ENCODE measurements at regions not wholly inside any gene's neighbourhood (a gene's known extent, or its start where the extent isn't known, plus 50 kb on each side); places are given as distances from the start of the nearest gene placed in this dataset.

GRCh38 chr16:86774931-86775330 lies 196.6 kb downstream of the FOXL1 start:
- TF ChIP-seq CTCF (IDR thresholded peaks at IDR 0.05; ENCODE audit: insufficient read depth, missing control alignments): no peak
- no peak for FAIRE-seq

GRCh38 chr16:86775511-86775921 lies 197.2 kb downstream of the FOXL1 start:
- FAIRE-seq (no peak), DNase-seq (ENCODE audit: insufficient read length, low spot score) (no peak)
- no peak for TF ChIP-seq CTCF (IDR thresholded peaks at IDR 0.05; ENCODE audit: insufficient read depth, missing control alignments)

More at GRCh38 chr16:86774931-86775330, 196.6 kb downstream of the FOXL1 start:
- DNase-seq (ENCODE audit: insufficient read length, low spot score): no peak

GRCh38 chr16:86777381-86777946 lies 199.1 kb downstream of the FOXL1 start:
- FAIRE-seq (no peak), DNase-seq (ENCODE audit: insufficient read length, low spot score) (no peak)

GRCh38 chr16:86778108-86778745 lies 199.9 kb downstream of the FOXL1 start:
- TF ChIP-seq CTCF (IDR thresholded peaks at IDR 0.05; ENCODE audit: insufficient read depth, missing control alignments): no peak
- DNase-seq (ENCODE audit: insufficient read length, low spot score) (no peak), FAIRE-seq (no peak)

More at GRCh38 chr16:86777381-86777946, 199.1 kb downstream of the FOXL1 start:
- TF ChIP-seq CTCF (IDR thresholded peaks at IDR 0.05; ENCODE audit: insufficient read depth, missing control alignments): no peak

- DNase-seq (ENCODE audit: insufficient read length, low spot score): no peak
- no peak for FAIRE-seq
- TF ChIP-seq CTCF (IDR thresholded peaks at IDR 0.05; ENCODE audit: insufficient read depth, missing control alignments): no peak
These were observed 200.6 kb downstream of the FOXL1 start for GRCh38 chr16:86778978-86779377.

GRCh38 chr16:86781046-86781445 lies 202.7 kb downstream of the FOXL1 start:
- FAIRE-seq (no peak), DNase-seq (ENCODE audit: insufficient read length, low spot score) (no peak)
- TF ChIP-seq CTCF (IDR thresholded peaks at IDR 0.05; ENCODE audit: insufficient read depth, missing control alignments): no peak

All from D721Med (cell line).